GM19372 (cell line): ENCODE measurements at regions not wholly inside any gene's neighbourhood (a gene's known extent, or its start where the extent isn't known, plus 50 kb on each side); places are given as distances from the start of the nearest gene placed in this dataset.

Source experiments
- ATAC-seq: cut with Tn5 transposase; IDR thresholded peaks from one replicate; pipeline ENCODE4 v1.9.1; 2021; ENCODE audit warnings: mild to moderate bottlenecking, low read depth, moderate library complexity; ENCODE audit not compliant: unreplicated experiment

DNA sequence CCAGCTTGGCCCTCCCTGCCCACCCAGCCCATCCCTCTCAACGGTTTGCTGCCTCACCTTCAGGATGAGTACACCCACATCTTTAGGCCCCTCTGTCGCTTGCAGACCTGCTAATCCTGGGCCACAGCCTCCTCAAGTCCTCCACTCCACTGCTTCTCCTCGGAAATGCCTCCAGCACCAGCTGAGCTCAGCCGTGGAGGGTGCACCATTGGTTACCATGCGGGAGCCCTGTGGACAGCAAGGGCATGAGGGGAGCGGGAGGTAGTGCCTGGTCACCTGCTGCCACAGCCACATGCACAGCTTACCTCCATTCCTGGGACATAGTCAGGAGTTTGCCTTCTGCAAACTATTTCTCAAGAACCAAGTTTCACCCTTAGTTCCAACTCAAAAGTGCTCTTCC, 286.3 kb upstream of the ZMIZ1 start:
- ATAC-seq, result no peak

- no peak for ATAC-seq
These were observed 285.0 kb upstream of the ZMIZ1 start for GRCh38 chr10:78783753-78784152.

- no peak for ATAC-seq
These were observed 284.2 kb upstream of the ZMIZ1 start for GRCh38 chr10:78784546-78784945.

DNA sequence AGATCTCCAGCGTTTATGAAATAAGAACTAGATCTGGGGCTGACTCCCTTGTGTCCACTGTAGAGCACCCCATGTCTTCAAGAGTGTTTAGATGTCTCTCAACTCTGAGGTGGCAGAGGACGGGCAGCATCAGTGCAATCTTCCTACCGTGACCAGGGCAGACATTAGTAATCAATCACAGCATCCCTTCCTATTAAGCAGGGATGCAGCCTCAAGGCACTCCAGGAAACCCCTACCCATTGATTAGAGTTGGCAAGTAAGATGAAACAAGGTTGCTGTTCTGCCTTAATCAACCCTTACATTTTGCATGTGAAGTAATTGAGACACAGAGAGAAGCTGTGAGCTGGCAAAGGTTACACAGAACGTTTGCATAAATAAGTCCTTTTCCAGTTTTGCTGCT, 283.7 kb upstream of the ZMIZ1 start:
- ATAC-seq, result no peak

DNA sequence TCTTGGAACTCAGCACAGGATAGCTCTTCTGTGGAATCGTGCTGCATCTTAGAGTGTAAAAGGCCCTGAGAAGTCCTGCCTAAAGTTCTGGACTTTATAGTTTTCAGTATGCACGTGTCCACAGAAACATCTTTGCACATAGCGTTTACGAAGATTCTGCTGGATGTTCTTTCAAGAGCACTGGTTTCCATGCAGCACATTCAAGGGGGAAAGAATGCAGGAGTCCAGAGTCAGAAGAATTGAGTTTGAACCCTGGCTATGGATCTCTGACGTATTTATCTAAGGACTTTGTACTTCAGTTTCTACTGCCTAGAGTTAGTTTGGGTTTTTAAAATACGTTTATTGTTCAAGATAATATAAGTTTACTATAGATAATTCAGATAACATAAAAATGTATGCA, 282.8 kb upstream of the ZMIZ1 start:
- ATAC-seq, result no peak

DNA sequence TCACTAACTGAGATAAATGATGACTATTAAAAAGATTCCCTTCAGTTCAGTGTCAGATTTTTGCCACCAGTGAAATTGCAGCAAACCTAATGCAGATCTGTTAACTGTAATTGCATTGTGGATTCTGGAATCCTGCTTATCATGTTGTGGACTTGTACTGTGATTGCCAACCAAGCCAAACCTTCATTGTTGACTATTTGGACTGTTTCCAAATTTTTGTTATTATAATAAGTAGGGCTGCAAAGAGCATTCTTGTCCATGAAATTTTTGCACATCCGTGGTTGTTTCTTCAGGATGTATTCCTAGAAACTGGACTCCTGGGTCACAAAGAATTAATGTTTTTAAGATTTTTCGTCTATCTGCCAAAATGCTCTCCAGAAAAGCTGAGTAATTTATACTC, 281.6 kb upstream of the ZMIZ1 start:
- no peak for ATAC-seq

GRCh38 chr10:78794736-78795455, 273.9 kb upstream of the ZMIZ1 start:
- ATAC-seq, result no peak

DNA sequence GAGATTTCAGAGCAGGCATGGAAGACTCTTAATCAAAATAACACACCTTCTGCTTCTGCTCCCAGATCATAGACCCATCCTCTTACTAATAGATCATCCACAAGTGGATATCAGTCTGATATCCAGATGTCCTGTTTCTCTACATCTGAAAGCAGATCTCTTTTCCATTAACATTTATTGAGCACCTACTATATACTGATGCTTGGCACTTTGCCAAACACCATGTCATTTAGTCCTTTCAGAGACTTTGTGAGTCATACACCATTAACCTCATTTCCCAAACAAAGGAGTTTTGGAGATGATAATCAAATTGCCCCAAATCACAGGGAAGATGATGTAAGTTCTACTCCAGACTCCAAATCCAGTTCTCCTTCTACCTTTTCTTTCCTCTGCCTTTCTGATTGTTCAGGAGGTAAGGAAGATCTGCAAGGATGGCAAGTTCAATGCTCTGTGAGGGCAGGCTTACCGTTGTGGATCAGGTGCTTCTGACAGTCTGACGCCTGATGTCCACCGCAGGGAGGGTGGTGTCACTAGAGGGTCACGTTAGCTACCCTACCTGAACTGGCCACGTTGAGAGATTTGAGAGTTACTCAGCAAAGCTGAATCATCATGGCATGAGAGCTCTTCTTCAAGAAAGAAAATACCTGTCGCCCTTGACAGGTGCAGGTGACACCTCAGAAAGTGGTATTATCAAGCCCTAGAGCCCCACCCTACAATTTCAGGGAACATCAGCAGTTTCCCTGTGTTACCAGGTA, 269.6 kb upstream of the ZMIZ1 start:
- no peak for ATAC-seq

DNA sequence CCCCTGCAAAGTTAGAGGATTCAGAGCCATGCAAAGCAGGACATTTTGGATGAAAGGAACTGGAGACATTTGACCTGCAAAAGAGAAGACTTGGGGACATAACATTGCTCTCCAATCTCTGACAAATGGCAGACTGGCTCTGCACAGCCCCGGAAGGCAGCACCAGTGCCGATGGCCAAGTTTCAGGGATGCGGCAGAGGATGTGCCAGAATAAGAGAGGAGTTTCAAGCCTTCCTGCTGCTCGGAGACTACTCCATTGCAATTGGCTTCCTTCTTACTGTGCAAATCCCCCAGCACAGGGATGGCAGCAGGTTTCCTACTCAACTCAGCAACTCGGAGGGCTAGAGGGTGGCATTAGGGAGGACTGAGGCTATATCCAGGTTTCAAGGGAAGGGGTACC, 268.8 kb upstream of the ZMIZ1 start:
- no peak for ATAC-seq

GRCh38 chr10:78800535-78801320, 268.0 kb upstream of the ZMIZ1 start:
- ATAC-seq, result no peak

DNA sequence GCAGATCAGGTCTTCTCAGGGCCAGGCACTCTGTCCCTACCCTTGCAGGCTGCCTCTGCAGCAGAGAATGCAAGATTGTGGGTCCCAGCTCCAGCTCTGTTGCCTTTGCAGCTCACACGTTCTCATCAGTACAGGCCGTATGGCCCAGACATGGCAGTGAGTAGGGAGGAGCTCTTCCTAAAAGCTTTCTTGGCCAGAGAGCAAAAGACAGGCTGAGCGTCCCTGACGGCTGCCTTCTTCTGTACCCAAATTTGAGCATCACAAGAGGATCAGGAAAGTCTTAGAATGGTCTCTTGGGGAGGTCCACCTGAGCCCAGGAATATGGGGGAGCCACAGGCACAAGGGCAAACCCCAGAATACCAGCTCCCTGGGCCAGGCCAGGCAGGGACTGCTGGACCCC, 266.3 kb upstream of the ZMIZ1 start:
- no peak for ATAC-seq

GRCh38 chr10:78802866-78803265, 265.9 kb upstream of the ZMIZ1 start:
- no peak for ATAC-seq

GRCh38 chr10:78803710-78804109, 265.1 kb upstream of the ZMIZ1 start:
- ATAC-seq, result no peak

DNA sequence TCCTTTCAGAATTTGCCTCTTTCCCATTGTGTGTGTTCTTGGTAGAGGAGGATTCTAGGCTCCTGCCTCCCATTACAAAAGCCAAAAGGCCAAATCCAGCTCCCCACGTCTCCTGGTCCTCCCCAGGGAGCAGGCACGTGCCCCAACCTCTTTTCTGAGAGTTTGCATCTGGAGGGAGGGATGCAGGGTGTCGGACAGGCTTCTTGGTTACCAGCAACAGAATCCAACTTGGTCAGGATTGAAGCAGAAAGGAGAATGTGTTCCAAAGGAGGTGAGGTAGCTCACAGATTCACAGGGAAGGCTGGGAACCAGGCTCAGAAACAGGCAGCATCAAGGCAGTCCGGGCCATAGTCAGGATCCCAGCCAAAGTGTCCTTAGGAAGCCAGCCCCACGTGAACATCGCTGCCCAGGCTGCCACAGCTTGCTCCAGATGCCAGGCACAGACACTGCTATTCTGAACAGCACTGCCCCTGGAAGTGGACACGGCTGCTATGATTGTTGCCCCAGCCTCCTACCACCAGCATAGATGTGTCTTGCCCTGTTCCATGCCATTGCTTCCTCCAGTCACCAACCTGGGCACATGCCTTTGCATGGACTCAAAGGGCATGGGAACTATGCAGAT, 264.2 kb upstream of the ZMIZ1 start:
- no peak for ATAC-seq

- no peak for ATAC-seq
These were observed 263.6 kb upstream of the ZMIZ1 start for GRCh38 chr10:78805176-78805575.

DNA sequence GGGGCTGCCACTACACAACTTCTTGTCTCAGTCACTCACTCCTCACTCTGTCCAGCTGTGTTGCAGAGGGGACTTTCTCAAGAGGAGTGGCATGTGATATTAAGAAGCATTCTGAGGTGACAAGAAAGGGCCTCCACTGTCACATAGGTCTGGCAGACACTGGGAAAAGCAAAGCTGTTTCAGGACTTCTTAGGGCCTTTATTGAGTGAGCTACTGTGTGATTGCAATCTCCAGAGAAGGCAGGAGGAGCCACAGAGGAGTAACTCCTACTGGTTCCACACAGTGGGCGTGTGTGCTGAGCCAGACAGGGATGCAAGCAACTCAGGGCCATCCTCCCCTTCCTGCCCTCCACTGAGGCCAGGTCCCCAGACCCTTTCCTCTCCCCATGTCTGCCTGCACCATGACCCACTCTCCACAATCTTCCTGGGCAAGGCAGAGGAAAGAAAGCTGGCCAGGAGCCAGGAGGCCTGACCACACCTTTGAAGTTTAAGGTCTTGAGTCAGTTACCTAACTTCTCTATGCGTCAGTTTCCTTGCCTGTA, 262.0 kb upstream of the ZMIZ1 start:
- ATAC-seq, result no peak

GRCh38 chr10:78807504-78808203, 261.1 kb upstream of the ZMIZ1 start:
- no peak for ATAC-seq

DNA sequence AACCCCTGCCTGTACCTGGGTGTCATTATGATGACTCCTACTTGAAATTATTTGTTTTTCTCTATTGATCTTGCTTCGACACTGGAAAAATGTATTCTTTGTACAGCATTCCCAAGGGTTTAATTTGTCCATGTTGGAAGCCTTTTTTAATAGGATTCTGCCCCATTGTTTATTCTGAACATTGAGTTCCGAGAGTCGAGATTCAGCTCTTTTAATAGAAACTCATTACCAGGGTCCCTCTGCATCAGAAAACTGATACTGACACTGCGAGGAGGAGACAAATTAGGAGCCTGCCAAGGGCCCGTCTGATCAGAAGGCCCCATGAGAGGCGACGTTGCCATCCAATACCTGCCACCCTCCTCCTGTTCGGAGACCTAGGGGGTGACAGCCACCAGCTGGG, 260.5 kb upstream of the ZMIZ1 start:
- ATAC-seq, result no peak

DNA sequence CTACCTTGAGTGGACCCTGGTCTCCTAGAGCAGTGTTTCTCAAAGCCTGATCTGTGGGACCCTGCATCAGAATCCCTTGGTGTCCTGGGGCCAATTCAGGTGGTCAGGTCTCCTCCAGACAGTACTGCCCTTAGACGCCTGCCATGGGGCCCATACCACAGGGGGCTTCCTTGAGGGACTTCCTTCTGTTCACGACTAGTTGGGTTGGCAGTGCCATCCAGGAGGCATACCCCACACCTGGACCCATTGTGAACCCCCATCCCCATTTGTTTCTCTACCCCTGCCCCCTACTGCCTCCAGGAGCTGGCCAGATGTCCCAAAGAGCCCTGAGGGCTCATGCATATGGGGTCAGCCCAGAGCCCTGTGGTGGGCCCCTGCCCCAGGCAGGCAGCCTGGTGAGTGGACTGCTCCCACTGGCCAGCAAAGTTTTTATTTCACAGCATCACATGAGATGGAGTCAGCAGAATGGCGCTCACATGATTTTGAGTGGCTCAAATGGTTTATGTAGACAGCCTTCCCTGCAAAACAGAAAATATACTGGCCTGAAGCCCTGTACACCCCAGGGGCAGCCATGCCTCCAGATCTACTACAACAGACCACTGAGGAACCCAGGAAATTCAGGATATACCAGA, 259.9 kb upstream of the ZMIZ1 start:
- ATAC-seq, result no peak

DNA sequence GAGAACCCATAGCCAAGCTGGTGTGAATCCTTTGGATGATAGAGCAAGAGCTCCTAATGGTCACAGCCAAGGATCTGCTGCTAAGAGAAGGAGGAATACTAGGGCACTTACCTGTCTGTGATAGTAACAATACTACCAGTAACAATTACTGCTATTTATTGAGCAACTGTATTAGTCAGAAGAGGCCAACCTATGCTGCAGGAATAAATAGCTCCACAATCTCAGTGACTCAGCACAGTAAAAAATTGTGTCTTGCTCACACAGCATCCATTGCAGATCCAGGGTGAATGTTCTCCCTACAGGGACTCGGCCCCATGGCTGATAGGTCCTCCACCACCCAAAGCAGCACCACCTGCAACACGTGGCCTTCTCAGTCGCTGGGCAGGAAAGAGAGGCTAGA, 257.6 kb upstream of the ZMIZ1 start:
- no peak for ATAC-seq
